AG09309 (cell line): ENCODE measurements at regions not wholly inside any gene's neighbourhood (a gene's known extent, or its start where the extent isn't known, plus 50 kb on each side); places are given as distances from the start of the nearest gene placed in this dataset.

Source experiments
- DNase-seq: peaks from one replicate; pipeline ENCODE4 v3.0.0-alpha.2; 2010; ENCODE audit warnings: low read depth
- H3K4me3 ChIP-seq: 2 replicates; pipeline ENCODE4 v1.5.1; 2011; ENCODE audit warnings: mild to moderate bottlenecking, low read depth, low read length, moderate library complexity; ENCODE audit not compliant: control insufficient read depth
- CTCF ChIP-seq: IDR thresholded peaks from 2 replicates; pipeline ENCODE4 v1.5.1; 2011; ENCODE audit warnings: mild to moderate bottlenecking, low read depth, low read length, inconsistent platforms; ENCODE audit not compliant: insufficient read depth, control insufficient read depth; ENCODE audit errors: missing control alignments

GRCh38 chr13:34369931-34370330 is 552.0 kb downstream of the RFC3 start:
- TF ChIP-seq CTCF = no peak
- DNase-seq = no peak
- H3K4me3 ChIP-seq = no peak overlapping the region

- no peak for DNase-seq
- no peak for TF ChIP-seq CTCF
- H3K4me3 ChIP-seq = no peak overlapping the region
Observed at GRCh38 chr13:34371108-34371507, 553.2 kb downstream of the RFC3 start.

GRCh38 chr13:34371645-34372395 is 553.9 kb downstream of the RFC3 start:
- H3K4me3 ChIP-seq = no peak overlapping the region
- TF ChIP-seq CTCF = no peak
- DNase-seq = no peak

GRCh38 chr13:34372581-34372980 is 554.6 kb downstream of the RFC3 start:
- TF ChIP-seq CTCF = no peak
- no peak overlapping the region for H3K4me3 ChIP-seq
- no peak for DNase-seq

- H3K4me3 ChIP-seq = no peak overlapping the region
- DNase-seq = no peak
- TF ChIP-seq CTCF = no peak
Observed at GRCh38 chr13:34376483-34376882, 558.5 kb downstream of the RFC3 start.

- no peak overlapping the region for H3K4me3 ChIP-seq
- no peak for DNase-seq
- TF ChIP-seq CTCF = no peak
Observed at GRCh38 chr13:34381228-34381627, 560.8 kb upstream of the NBEA start.
